SK-N-SH (cell line): ENCODE measurements at regions not wholly inside any gene's neighbourhood (a gene's known extent, or its start where the extent isn't known, plus 50 kb on each side); places are given as distances from the start of the nearest gene placed in this dataset.

ENCODE experiments used
- CTCF ChIA-PET: fragments of 300-600, 350-600 bp; formaldehyde crosslinking; extraction: SDS; loops from one replicate; lab custom pipeline; 2021; lab: Yijun Ruan, JAX
- POLR2A ChIA-PET: fragments of 350-600 bp; sonication (Branson Sonifier 250); formaldehyde crosslinking; extraction: SDS; loops from one replicate; lab custom pipeline; 2020; ENCODE audit warnings: antibody characterized with exemption, inconsistent platforms; lab: Yijun Ruan, JAX
- DNase-seq: peaks from one replicate; pipeline ENCODE4 v3.0.0; 2012
- H2AFZ ChIP-seq: fragments of 200-600 bp; sonication (generic); 2 replicates; pipeline ENCODE4 v1.8.1; 2016; ENCODE audit warnings: antibody characterized with exemption, mild to moderate bottlenecking, low read depth
- H3F3A ChIP-seq: fragments of 200-600 bp; sonication (generic); replicated peaks from 2 replicates; pipeline ENCODE3; 2016; ENCODE audit warnings: antibody characterized with exemption, mild to moderate bottlenecking; ENCODE audit not compliant: insufficient read depth
- H3K27ac ChIP-seq, 2 experiments: fragments of 200-500 bp in 1 of 2; fragments of 200-600 bp in 1 of 2; sonication (Bioruptor generic) in 1 of 2; sonication (generic), shearing (Covaris generic) in 1 of 2; 2 replicates each; pipeline versions ENCODE4 v1.5.1 to v1.6.1; 2014 to 2016; ENCODE audit warnings: low read depth in 2 of 2, inconsistent platforms in 1 of 2, low read length in 1 of 2, mild to moderate bottlenecking in 1 of 2, mixed read lengths in 1 of 2
- H3K27me3 ChIP-seq: fragments of 200-600 bp; sonication (generic), shearing (Covaris generic); 2 replicates; pipeline ENCODE4 v1.6.1; 2016; ENCODE audit warnings: mixed run types; ENCODE audit not compliant: insufficient read depth
- H3K36me3 ChIP-seq, 2 experiments: fragments of 200-500 bp in 1 of 2; fragments of 200-600 bp in 1 of 2; sonication (Bioruptor generic) in 1 of 2; sonication (generic) in 1 of 2; replicated peaks in 1 of 2; 2 replicates each; pipeline versions ENCODE3 to v1.5.1; 2014 to 2016; ENCODE audit warnings: low read length in 1 of 2, mild to moderate bottlenecking in 1 of 2; ENCODE audit not compliant: insufficient read depth in 2 of 2, control insufficient read depth in 1 of 2
- H3K4me1 ChIP-seq, 2 experiments: fragments of 200-500 bp in 1 of 2; fragments of 200-600 bp in 1 of 2; sonication (Bioruptor generic) in 1 of 2; sonication (generic), shearing (Covaris generic) in 1 of 2; 2 replicates each; pipeline versions ENCODE4 v1.5.1 to v1.6.1; 2014 to 2016; ENCODE audit warnings: low read depth in 1 of 2, low read length in 1 of 2, mixed run types in 1 of 2; ENCODE audit not compliant: insufficient read depth in 2 of 2, control insufficient read depth in 1 of 2
- H3K4me2 ChIP-seq: fragments of 200-600 bp; sonication (generic), shearing (Covaris generic); 2 replicates; pipeline ENCODE4 v1.6.1; 2017; ENCODE audit warnings: mixed run types
- H3K4me3 ChIP-seq, 2 experiments: fragments of 200-500 bp in 1 of 2; fragments of 200-600 bp in 1 of 2; sonication (Bioruptor generic) in 1 of 2; sonication (generic), shearing (Covaris generic) in 1 of 2; 2 replicates each; pipeline versions ENCODE4 v1.5.1 to v1.8.1; 2014 to 2016; ENCODE audit warnings: low read depth in 2 of 2, inconsistent platforms in 1 of 2, low read length in 1 of 2, mild to moderate bottlenecking in 1 of 2, mixed read lengths in 1 of 2, moderate library complexity in 1 of 2
- H3K79me2 ChIP-seq: fragments of 200-600 bp; sonication (generic); 2 replicates; pipeline ENCODE4 v1.8.1; 2017; ENCODE audit warnings: mild to moderate bottlenecking; ENCODE audit not compliant: insufficient read depth
- H3K9ac ChIP-seq: fragments of 200-600 bp; sonication (generic); 2 replicates; pipeline ENCODE4 v1.6.1; 2017; ENCODE audit warnings: mixed run types
- H3K9me2 ChIP-seq: fragments of 200-600 bp; sonication (generic); 2 replicates; pipeline ENCODE4 v1.6.1; 2017; ENCODE audit warnings: mixed run types
- H3K9me3 ChIP-seq: fragments of 200-600 bp; sonication (generic); 2 replicates; pipeline ENCODE4 v1.6.1; 2017; ENCODE audit warnings: mixed run types, mild to moderate bottlenecking, moderate library complexity
- H4K20me1 ChIP-seq: fragments of 200-600 bp; sonication (generic); 2 replicates; pipeline ENCODE4 v1.6.1; 2017; ENCODE audit warnings: mild to moderate bottlenecking, mixed run types; ENCODE audit not compliant: insufficient read depth
- ELF1 ChIP-seq: IDR thresholded peaks from 2 replicates; pipeline ENCODE4 v1.4.0; 2012
- EP300 ChIP-seq, 2 experiments: IDR thresholded peaks; 2 replicates each; pipeline versions ENCODE4 v1.4.0 to v1.6.1; 2012; ENCODE audit warnings: borderline replicate concordance in 1 of 2, low read depth in 1 of 2, low read length in 1 of 2
- EZH2phosphoT487 ChIP-seq: fragments of 200-600 bp; sonication (generic); IDR thresholded peaks from 2 replicates; pipeline ENCODE4 v1.6.1; 2017; ENCODE audit warnings: low read depth, mixed run types, mild to moderate bottlenecking, antibody characterized with exemption, moderate library complexity, borderline replicate concordance
- FOXJ3 ChIP-seq: sonication (generic); formaldehyde crosslinking; IDR thresholded peaks from 2 replicates; pipeline ENCODE4 v1.5.1; 2020; ENCODE audit warnings: mild to moderate bottlenecking, missing genetic modification reagents
- FOXM1 ChIP-seq: IDR thresholded peaks from 2 replicates; pipeline ENCODE4 v1.4.0; 2012; ENCODE audit warnings: low read depth, mild to moderate bottlenecking
- GABPA ChIP-seq: IDR thresholded peaks from 2 replicates; pipeline ENCODE4 v1.4.0; 2012; ENCODE audit warnings: low read depth, mild to moderate bottlenecking
- JUND ChIP-seq: IDR thresholded peaks from 2 replicates; pipeline ENCODE4 v1.4.0; 2012
- MXI1 ChIP-seq: IDR thresholded peaks from 2 replicates; pipeline ENCODE4 v1.6.1; 2012; ENCODE audit warnings: mild to moderate bottlenecking, low read depth, low read length, improper control_type of control experiment
- RAD21 ChIP-seq: IDR thresholded peaks from 2 replicates; pipeline ENCODE4 v1.6.1; 2012; ENCODE audit warnings: mild to moderate bottlenecking, low read length
- RFX5 ChIP-seq: IDR thresholded peaks from 2 replicates; pipeline ENCODE4 v1.6.1; 2012; ENCODE audit warnings: mild to moderate bottlenecking, improper control_type of control experiment, low read length
- RXRA ChIP-seq: IDR thresholded peaks from 2 replicates; pipeline ENCODE4 v1.4.0; 2012; ENCODE audit warnings: low read depth, mild to moderate bottlenecking, borderline replicate concordance
- SMC3 ChIP-seq: IDR thresholded peaks from 2 replicates; pipeline ENCODE4 v1.6.1; 2012; ENCODE audit warnings: low read depth, low read length, improper control_type of control experiment
- TAF1 ChIP-seq: IDR thresholded peaks from 2 replicates; pipeline ENCODE4 v1.6.1; 2012; ENCODE audit warnings: low read depth, mild to moderate bottlenecking, low read length, moderate library complexity, borderline replicate concordance
- YY1 ChIP-seq: IDR thresholded peaks from 2 replicates; pipeline ENCODE4 v1.4.0; 2012; ENCODE audit warnings: low read depth, mild to moderate bottlenecking
- WGBS: methylation state at CpG from one replicate; pipeline ENCODE4 v1.1.6; 2017; ENCODE audit warnings: low lambda C conversion rate; 5-methylcytosine and 5-hydroxymethylcytosine counted together
- TF ChIP-seq, protein P1 (sequence below): IDR thresholded peaks from 2 replicates; pipeline ENCODE4 v1.4.0; 2012; ENCODE audit warnings: low read depth
- TF ChIP-seq, protein P2 (sequence below): fragments of 150-350 bp; IDR thresholded peaks from 2 replicates; pipeline ENCODE4 v1.6.1; 2017; ENCODE audit warnings: antibody characterized with exemption, low read length, low read depth, borderline replicate concordance

DNA sequence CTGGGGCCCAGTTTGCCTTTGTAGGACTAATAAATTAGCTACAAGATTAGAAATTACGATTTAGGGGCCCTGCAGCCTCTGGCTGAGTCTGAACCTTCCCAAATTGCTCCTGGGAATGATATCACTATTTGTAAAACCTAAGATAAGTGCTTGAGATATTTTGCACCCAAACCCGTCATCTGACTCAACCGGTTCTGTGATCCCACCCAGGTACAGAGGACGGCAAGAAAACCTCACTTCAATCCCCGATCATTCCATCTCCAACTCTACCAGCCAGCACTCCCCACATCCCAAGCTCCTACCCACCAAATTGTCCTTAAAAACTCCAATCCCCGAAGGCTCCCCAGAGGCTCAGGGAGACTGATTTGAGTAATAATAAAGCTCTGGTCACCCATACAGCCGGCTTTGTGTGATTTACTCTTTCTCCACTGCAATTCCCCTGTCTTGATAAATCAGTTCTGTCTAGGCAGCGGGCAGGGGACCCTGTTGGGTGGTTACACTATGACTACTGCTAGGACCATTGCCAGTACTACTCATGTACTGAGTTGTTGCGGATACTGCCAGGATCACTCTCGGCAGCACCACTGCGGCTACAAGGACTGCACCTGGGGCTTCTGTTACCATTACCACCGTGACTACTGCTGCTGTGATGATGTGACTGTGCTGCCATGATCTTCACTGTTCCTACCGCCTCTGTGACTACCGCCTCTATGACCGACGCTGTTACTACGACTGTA is 73.1 kb downstream of the IRF8 start:
- no peaks in the 10 kb centered on the region for H3K79me2 ChIP-seq
- H3K4me1 ChIP-seq = no peaks in the 10 kb centered on the region
- WGBS = 39% methylated on average over 16 of the region's 17 CpGs
- H3K4me3 ChIP-seq = no peak overlapping the region
- H4K20me1 ChIP-seq = no peaks in the 10 kb centered on the region
- no peaks in the 10 kb centered on the region for H3K9me3 ChIP-seq
- no peaks in the 10 kb centered on the region for H3K36me3 ChIP-seq
- no peak overlapping the region for H3K4me2 ChIP-seq
- peaks cover 38% of the 10 kb centered on the region for H3K27me3 ChIP-seq
- TF ChIP-seq, protein P1, sequence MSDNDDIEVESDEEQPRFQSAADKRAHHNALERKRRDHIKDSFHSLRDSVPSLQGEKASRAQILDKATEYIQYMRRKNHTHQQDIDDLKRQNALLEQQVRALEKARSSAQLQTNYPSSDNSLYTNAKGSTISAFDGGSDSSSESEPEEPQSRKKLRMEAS = no peak
- no peak for DNase-seq
- H3K27ac ChIP-seq = no peak overlapping the region
- H3F3A ChIP-seq = no peaks in the 10 kb centered on the region
- ChIA-PET CTCF (interaction anchor here (1.5 kb wide), 1 partner anchor 151 kb away, joined by 5 read pairs; no protein-coding TSS in a partner anchor), POLR2A (no interaction called here)
- no peaks in the 10 kb centered on the region for H3K9me2 ChIP-seq
- H3K9ac ChIP-seq = no peak overlapping the region
- no peak overlapping the region for H2AFZ ChIP-seq

DNA sequence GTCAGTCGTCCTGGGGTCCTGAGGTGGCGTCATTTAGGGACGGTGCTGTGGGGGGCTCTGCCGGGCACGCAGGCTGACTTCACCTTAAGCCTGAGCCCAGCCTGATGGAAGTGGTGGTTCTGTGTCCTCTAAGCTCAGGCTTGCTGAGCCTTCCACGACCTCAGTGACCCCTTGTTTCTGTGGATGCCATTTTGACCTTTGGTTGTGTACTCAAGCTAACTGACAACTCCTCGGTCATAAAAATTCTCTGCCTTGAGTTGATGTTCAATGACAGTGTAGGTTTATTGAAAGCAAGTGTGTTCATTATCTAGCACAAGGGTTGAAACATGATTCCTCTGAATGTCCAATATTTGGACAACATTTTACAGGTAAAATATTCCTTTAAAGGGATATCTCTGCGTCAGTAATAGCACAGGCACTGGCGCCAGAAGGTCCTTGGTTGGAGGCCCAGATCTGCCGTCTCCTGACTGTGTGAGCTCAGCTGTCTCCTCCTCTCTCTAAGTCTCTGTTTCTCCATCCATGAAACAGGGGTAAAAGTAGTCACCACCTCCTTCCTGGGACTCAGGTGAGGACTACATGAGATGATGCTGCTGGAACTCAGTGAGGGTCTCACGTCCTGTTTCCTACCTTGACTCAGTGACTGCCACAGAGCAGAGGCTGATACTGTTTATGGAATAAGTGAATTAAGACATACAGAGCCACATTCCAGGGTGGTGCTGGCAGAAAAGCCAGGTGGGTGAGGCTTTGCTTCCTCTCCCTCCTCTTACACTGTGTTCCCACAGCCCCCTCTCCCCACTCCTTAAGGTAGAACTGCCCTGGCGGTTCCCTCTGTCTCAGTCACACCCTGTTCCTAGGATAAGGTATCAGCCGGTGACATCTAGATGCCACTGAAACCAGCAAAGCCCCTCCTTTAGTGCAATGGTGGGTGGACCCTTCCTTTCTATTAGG is 75.7 kb downstream of the IRF8 start:
- POLR2A ChIA-PET = no interaction called here
- H3F3A ChIP-seq = no peaks in the 10 kb centered on the region
- H3K9me3 ChIP-seq = no peaks in the 10 kb centered on the region
- no peak overlapping the region for H3K4me2 ChIP-seq
- no peak for TF ChIP-seq EP300 (IDR thresholded peaks at IDR 0.05; ENCODE audit: borderline replicate concordance in 1 of 2, low read depth in 1 of 2, low read length in 1 of 2)
- no peak for TF ChIP-seq RFX5
- no peak for TF ChIP-seq JUND
- no peak for TF ChIP-seq YY1
- no peak for TF ChIP-seq RXRA
- H3K4me1 ChIP-seq = no peaks in the 10 kb centered on the region
- H3K36me3 ChIP-seq = no peaks in the 10 kb centered on the region
- no peak for DNase-seq
- no peaks in the 10 kb centered on the region for H3K79me2 ChIP-seq
- no peak overlapping the region for H3K9ac ChIP-seq
- CTCF ChIA-PET = no interaction called here
- H3K9me2 ChIP-seq = no peaks in the 10 kb centered on the region
- no peak overlapping the region for H3K27ac ChIP-seq
- peaks cover 38% of the 10 kb centered on the region for H3K27me3 ChIP-seq
- H3K4me3 ChIP-seq = no peak overlapping the region
- H2AFZ ChIP-seq = no peak overlapping the region
- no peaks in the 10 kb centered on the region for H4K20me1 ChIP-seq
- WGBS = 3% methylated on average over 8 of the region's 13 CpGs

DNA sequence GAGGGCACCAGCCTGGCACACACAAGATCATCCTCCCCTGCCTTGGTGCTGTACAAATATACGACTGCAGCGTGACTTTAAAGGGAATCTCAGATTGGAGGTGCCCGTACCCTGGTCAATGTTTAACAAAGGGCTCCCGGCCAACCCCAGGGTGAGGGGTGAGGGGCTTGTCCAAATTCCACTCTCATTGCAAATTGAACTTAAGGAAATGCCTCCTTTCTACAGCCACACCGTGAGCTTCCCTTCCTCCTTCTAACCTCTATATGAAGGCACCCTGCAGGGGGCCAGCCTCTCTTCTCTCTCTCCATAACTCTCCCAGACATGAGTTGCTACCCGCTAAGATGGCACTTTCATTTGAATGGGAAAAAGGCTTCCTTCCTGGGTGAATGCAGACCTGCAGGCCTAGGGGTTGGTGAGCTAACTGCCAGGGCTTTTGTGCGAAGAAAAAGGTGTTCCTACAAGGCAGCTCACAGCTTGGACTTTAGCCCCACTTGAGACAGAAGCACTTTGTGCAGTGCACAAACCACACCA is 76.6 kb downstream of the IRF8 start:
- H3K9ac ChIP-seq = no peak overlapping the region
- ChIA-PET CTCF (no interaction called here), POLR2A (no interaction called here)
- no peak overlapping the region for H3K4me3 ChIP-seq
- H3K4me1 ChIP-seq = no peaks in the 10 kb centered on the region
- WGBS = under 1% methylated on average over 7 of the region's 7 CpGs
- no peaks in the 10 kb centered on the region for H4K20me1 ChIP-seq
- no peaks in the 10 kb centered on the region for H3K9me2 ChIP-seq
- H3F3A ChIP-seq = no peaks in the 10 kb centered on the region
- no peak for DNase-seq
- no peaks in the 10 kb centered on the region for H3K36me3 ChIP-seq
- no peaks in the 10 kb centered on the region for H3K79me2 ChIP-seq
- no peak overlapping the region for H3K27ac ChIP-seq
- peaks cover 39% of the 10 kb centered on the region for H3K27me3 ChIP-seq
- no peak overlapping the region for H3K4me2 ChIP-seq
- H3K9me3 ChIP-seq = no peaks in the 10 kb centered on the region
- no peak overlapping the region for H2AFZ ChIP-seq
- TF ChIP-seq TAF1 = no peak
- no peak for TF ChIP-seq RXRA
- no peak for TF ChIP-seq MXI1
- TF ChIP-seq EZH2phosphoT487 = no peak
- TF ChIP-seq FOXJ3 = no peak
- TF ChIP-seq ELF1 = no peak
- TF ChIP-seq, protein P1 = no peak
- no peak for TF ChIP-seq RAD21
- no peak for TF ChIP-seq FOXM1
- TF ChIP-seq GABPA = no peak
- TF ChIP-seq, protein P2, sequence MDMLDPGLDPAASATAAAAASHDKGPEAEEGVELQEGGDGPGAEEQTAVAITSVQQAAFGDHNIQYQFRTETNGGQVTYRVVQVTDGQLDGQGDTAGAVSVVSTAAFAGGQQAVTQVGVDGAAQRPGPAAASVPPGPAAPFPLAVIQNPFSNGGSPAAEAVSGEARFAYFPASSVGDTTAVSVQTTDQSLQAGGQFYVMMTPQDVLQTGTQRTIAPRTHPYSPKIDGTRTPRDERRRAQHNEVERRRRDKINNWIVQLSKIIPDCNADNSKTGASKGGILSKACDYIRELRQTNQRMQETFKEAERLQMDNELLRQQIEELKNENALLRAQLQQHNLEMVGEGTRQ = no peak
- no peak for TF ChIP-seq SMC3
- no peak for TF ChIP-seq YY1
